Endothelial cell of umbilical vein (primary cell): ENCODE measurements at regions not wholly inside any gene's neighbourhood (a gene's known extent, or its start where the extent isn't known, plus 50 kb on each side); places are given as distances from the start of the nearest gene placed in this dataset.

Experiments used
- BruUV-seq: library from RNA; stranded (reverse); fragments of 400-500 nt; replicated peaks from 2 replicates; lab custom pipeline; 2021; lab: Mats Ljungman, UMichigan
- CTCF ChIA-PET: fragments of 300-600, 350-600 bp; sonication (Branson Sonifier 250); formaldehyde crosslinking; loops from one replicate; lab custom pipeline; 2021; ENCODE audit warnings: antibody characterized with exemption, inconsistent platforms; lab: Charles Lee
- POLR2A ChIA-PET: fragments of 300-600, 350-600 bp; sonication (Branson Sonifier 250); formaldehyde crosslinking; loops from one replicate; lab custom pipeline; 2021; ENCODE audit warnings: antibody characterized with exemption, inconsistent platforms; lab: Charles Lee
- DNase-seq: peaks from one replicate; pipeline ENCODE4 v3.0.0-alpha.2; 2011; ENCODE audit warnings: low read depth, low spot score
- FAIRE-seq: peaks from 2 replicates; lab custom pipeline; 2011; peaks lifted over from hg19 to GRCh38; lab: Jason Lieb, UNC
- H2AFZ ChIP-seq: 2 replicates; pipeline ENCODE4 v1.6.0; 2012; ENCODE audit warnings: low read depth, low read length, control low read depth, inconsistent platforms
- H3K27ac ChIP-seq: 2 replicates; pipeline ENCODE4 v1.5.1; 2011; ENCODE audit warnings: low read depth, mild to moderate bottlenecking, control low read depth, low read length, moderate library complexity; ENCODE audit not compliant: insufficient read depth
- H3K27me3 ChIP-seq, 2 experiments: 2 replicates each; pipeline versions ENCODE4 v1.6.0 to v1.6.1; 2011; ENCODE audit warnings: low read length in 2 of 2, mixed read lengths in 1 of 2; ENCODE audit not compliant: control insufficient read depth in 2 of 2, insufficient read depth in 2 of 2
- H3K36me3 ChIP-seq, 2 experiments: 2 replicates in 1 of 2; 3 replicates in 1 of 2; pipeline ENCODE4 v1.5.1; 2011; ENCODE audit warnings: low read length in 2 of 2, mild to moderate bottlenecking in 1 of 2, moderate library complexity in 1 of 2; ENCODE audit not compliant: control insufficient read depth in 2 of 2, insufficient read depth in 2 of 2; ENCODE audit errors: extremely low read depth in 1 of 2
- H3K4me1 ChIP-seq: 3 replicates; pipeline ENCODE4 v1.5.1; 2011; ENCODE audit warnings: mild to moderate bottlenecking, low read length; ENCODE audit not compliant: control insufficient read depth, insufficient read depth; ENCODE audit errors: extremely low read depth
- H3K4me2 ChIP-seq: 2 replicates; pipeline ENCODE4 v1.6.1; 2011; ENCODE audit warnings: low read length, control low read depth, mixed read lengths; ENCODE audit not compliant: insufficient read depth
- H3K4me3 ChIP-seq, 3 experiments: fragments of 200-600 bp in 1 of 3; sonication (generic), shearing (Covaris generic) in 1 of 3; replicated peaks in 1 of 3; 2 replicates each; pipeline ENCODE4 v1.5.1; 2011 to 2016; ENCODE audit warnings: control low read depth in 3 of 3, low read length in 3 of 3, mild to moderate bottlenecking in 2 of 3, inconsistent platforms in 1 of 3, low read depth in 1 of 3, moderate library complexity in 1 of 3; ENCODE audit not compliant: insufficient read depth in 1 of 3
- H3K79me2 ChIP-seq: 2 replicates; pipeline ENCODE4 v1.6.0; 2012; ENCODE audit warnings: low read length, inconsistent platforms; ENCODE audit not compliant: control insufficient read depth, insufficient read depth
- H3K9ac ChIP-seq: replicated peaks from 2 replicates; pipeline ENCODE3; 2011; ENCODE audit warnings: low read length, control low read depth; ENCODE audit not compliant: insufficient read depth; ENCODE audit errors: extremely low read depth
- H3K9me1 ChIP-seq: replicated peaks from 3 replicates; pipeline ENCODE4 v1.6.0; 2011; ENCODE audit warnings: mild to moderate bottlenecking, low read length; ENCODE audit not compliant: control insufficient read depth, insufficient read depth; ENCODE audit errors: extremely low read depth
- H3K9me3 ChIP-seq: replicated peaks from 2 replicates; pipeline ENCODE4 v1.5.1; 2012; ENCODE audit warnings: low read length, inconsistent platforms; ENCODE audit not compliant: control insufficient read depth, insufficient read depth
- H4K20me1 ChIP-seq: replicated peaks from 2 replicates; pipeline ENCODE3; 2011; ENCODE audit warnings: mild to moderate bottlenecking, low read length; ENCODE audit not compliant: control insufficient read depth, insufficient read depth; ENCODE audit errors: extremely low read depth
- FOS ChIP-seq: IDR thresholded peaks from 2 replicates; pipeline ENCODE4 v1.6.1; 2011; ENCODE audit warnings: mild to moderate bottlenecking, low read length, moderate library complexity, borderline replicate concordance; ENCODE audit not compliant: insufficient read depth
- GATA2 ChIP-seq: IDR thresholded peaks from 2 replicates; pipeline ENCODE4 v1.7.0; 2011; ENCODE audit warnings: low read depth, mild to moderate bottlenecking, moderate library complexity, mixed read lengths, low read length; ENCODE audit not compliant: insufficient read length, insufficient read depth
- JUN ChIP-seq: IDR thresholded peaks from 2 replicates; pipeline ENCODE4 v1.6.1; 2011; ENCODE audit warnings: borderline replicate concordance, low read depth; ENCODE audit not compliant: insufficient read length, insufficient read depth
- POLR2A ChIP-seq: IDR thresholded peaks from 2 replicates; pipeline ENCODE4 v1.6.1; 2012; ENCODE audit warnings: low read depth, mild to moderate bottlenecking, control low read depth, low read length
- dilution Hi-C: fragments of 300-500 bp; cut with MboI; formaldehyde crosslinking; loops from one replicate; pipeline ENCODE4 v1.15.0; 2019; ENCODE audit warnings: low sequenced_read_pairs; ENCODE audit not compliant: extremely low pct_ligation_motif_present
- intact Hi-C: fragments of 100-400 bp; cut with micrococcal nuclease; formaldehyde crosslinking; loops from one replicate; pipeline ENCODE4 v1.10.0; 2022
- TF ChIP-seq, protein P1 (sequence below), 2 donors: IDR thresholded peaks; 1 replicate in 1 of 2; 2 replicates in 1 of 2; pipeline ENCODE4 v1.5.1; 2011; ENCODE audit warnings: low read length in 2 of 2, mild to moderate bottlenecking in 2 of 2, moderate library complexity in 2 of 2, control low read depth in 1 of 2, inconsistent platforms in 1 of 2, low read depth in 1 of 2; ENCODE audit not compliant: insufficient read depth in 1 of 2; ENCODE audit errors: extremely low read depth in 1 of 2
- TF ChIP-seq, protein P2 (sequence below): IDR thresholded peaks from 2 replicates; pipeline ENCODE4 v1.6.1; 2011; ENCODE audit not compliant: insufficient read depth, insufficient read length

DNA sequence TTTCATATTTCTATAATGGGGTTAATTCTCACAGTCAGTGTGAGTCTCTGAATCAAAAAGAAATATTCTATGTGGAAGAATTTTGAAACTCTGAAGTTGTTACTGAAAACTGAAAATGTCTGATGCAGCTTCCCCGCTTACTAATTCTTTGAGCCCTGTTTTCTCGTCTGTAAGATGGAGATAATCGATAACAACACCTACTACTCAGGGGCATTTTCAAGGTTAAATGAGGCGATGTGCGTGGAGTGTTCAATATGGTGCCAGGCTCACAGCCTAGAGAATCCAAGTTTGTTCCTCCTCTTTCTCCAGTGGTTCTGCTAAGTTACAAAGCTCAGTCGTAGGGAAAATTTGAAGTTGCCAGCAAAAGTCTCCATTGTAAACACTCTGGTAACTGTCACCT is 391.4 kb downstream of the FUT8 start:
- ChIA-PET POLR2A (no interaction called here), CTCF (interaction anchor here (2.0 kb wide), 1 partner anchor 21 kb away, joined by 8 read pairs; no protein-coding TSS in a partner anchor)
- no peak overlapping the region for H3K27ac ChIP-seq
- no peaks in the 10 kb centered on the region for H3K36me3 ChIP-seq
- no peak overlapping the region for H2AFZ ChIP-seq
- H3K9me1 ChIP-seq: no peaks in the 10 kb centered on the region
- DNase-seq (no peak), FAIRE-seq (no peak)
- peaks cover 0 to 8% of the 10 kb centered on the region in 2 experiments for H3K27me3 ChIP-seq
- H3K4me2 ChIP-seq: no peak overlapping the region
- no peak overlapping the region for H3K9ac ChIP-seq
- no TSS peak for BruUV-seq
- no peak overlapping the region for H3K4me3 ChIP-seq
- no peaks in the 10 kb centered on the region for H3K4me1 ChIP-seq
- no peaks in the 10 kb centered on the region for H3K79me2 ChIP-seq
- dilution Hi-C loops: no loop called here
- no peaks in the 10 kb centered on the region for H4K20me1 ChIP-seq
- no peaks in the 10 kb centered on the region for H3K9me3 ChIP-seq
- intact Hi-C loops: no loop called here
- TF ChIP-seq POLR2A (no peak), FOS (no peak)
- TF ChIP-seq, protein P1, sequence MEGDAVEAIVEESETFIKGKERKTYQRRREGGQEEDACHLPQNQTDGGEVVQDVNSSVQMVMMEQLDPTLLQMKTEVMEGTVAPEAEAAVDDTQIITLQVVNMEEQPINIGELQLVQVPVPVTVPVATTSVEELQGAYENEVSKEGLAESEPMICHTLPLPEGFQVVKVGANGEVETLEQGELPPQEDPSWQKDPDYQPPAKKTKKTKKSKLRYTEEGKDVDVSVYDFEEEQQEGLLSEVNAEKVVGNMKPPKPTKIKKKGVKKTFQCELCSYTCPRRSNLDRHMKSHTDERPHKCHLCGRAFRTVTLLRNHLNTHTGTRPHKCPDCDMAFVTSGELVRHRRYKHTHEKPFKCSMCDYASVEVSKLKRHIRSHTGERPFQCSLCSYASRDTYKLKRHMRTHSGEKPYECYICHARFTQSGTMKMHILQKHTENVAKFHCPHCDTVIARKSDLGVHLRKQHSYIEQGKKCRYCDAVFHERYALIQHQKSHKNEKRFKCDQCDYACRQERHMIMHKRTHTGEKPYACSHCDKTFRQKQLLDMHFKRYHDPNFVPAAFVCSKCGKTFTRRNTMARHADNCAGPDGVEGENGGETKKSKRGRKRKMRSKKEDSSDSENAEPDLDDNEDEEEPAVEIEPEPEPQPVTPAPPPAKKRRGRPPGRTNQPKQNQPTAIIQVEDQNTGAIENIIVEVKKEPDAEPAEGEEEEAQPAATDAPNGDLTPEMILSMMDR (IDR thresholded peaks at IDR 0.05; ENCODE audit: extremely low read depth in 1 of 2, insufficient read depth in 1 of 2, low read depth in 1 of 2, low read length in 2 of 2): no peak

DNA sequence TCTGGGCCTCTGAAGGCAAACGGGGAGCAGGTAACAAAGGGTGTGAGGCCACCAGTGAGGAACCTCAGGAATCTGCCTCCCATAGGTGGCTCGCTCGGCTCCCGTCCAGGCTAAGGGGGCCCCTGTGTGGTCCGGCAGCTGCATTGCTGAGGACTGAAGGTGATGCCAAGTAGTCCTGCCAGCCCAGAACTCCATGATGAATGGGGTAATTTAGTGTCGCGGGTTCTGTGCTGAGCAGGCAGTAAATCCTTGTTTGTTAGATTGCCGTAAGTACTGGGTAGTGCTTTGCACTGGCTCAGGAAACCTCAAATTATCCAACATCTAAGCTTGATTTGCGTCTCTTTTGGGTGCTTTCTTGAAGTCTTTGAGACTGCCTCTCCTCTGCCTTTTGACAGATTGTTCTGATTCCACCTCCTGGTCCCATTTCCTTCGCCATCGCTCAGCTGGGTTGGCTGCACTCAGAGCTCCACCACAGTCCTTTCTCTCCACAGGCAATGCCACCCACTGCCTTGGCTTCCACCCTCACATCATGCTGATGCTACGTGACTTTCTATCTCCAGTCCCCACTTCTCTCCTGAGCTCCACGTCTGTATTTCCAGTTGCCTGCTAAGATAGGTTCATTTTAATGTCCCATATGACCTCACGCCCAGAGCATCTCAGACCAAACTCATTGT is 392.0 kb downstream of the FUT8 start:
- H3K4me3 ChIP-seq: no peak overlapping the region
- dilution Hi-C loops (no loop called here), intact Hi-C loops (no loop called here)
- H3K9me3 ChIP-seq: no peaks in the 10 kb centered on the region
- no peak overlapping the region for H3K9ac ChIP-seq
- DNase-seq: no peak
- CTCF ChIA-PET: interaction anchor here (2.0 kb wide), 1 partner anchor 20 kb away, joined by 8 read pairs; no protein-coding TSS in a partner anchor
- POLR2A ChIA-PET: no interaction called here
- no peak for FAIRE-seq
- H3K9me1 ChIP-seq: no peaks in the 10 kb centered on the region
- peaks cover 0 to 11% of the 10 kb centered on the region in 2 experiments for H3K27me3 ChIP-seq
- H3K4me2 ChIP-seq: no peak overlapping the region
- H4K20me1 ChIP-seq: no peaks in the 10 kb centered on the region
- BruUV-seq: no TSS peak
- no peaks in the 10 kb centered on the region for H3K4me1 ChIP-seq
- H3K79me2 ChIP-seq: no peaks in the 10 kb centered on the region
- TF ChIP-seq JUN (no peak), GATA2 (no peak)
- TF ChIP-seq, protein P2, sequence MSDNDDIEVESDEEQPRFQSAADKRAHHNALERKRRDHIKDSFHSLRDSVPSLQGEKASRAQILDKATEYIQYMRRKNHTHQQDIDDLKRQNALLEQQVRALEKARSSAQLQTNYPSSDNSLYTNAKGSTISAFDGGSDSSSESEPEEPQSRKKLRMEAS: no peak
- no peak overlapping the region for H3K27ac ChIP-seq
- no peak overlapping the region for H2AFZ ChIP-seq
- no peaks in the 10 kb centered on the region for H3K36me3 ChIP-seq
